Type B pancreatic cell (in vitro differentiated cells): ENCODE measurements at regions not wholly inside any gene's neighbourhood (a gene's known extent, or its start where the extent isn't known, plus 50 kb on each side); places are given as distances from the start of the nearest gene placed in this dataset.

ENCODE experiments used
- DNase-seq: peaks from one replicate; pipeline ENCODE4 v3.0.0; 2021; ENCODE audit warnings: mixed read lengths; ENCODE audit not compliant: unreplicated experiment; ENCODE audit errors: extremely low spot score
- H3K27ac Mint-ChIP-seq: 2 replicates; pipeline ENCODE4 v1.8.0; 2021; ENCODE audit warnings: mild to moderate bottlenecking, mixed read lengths
- H3K27me3 Mint-ChIP-seq: 2 replicates; pipeline ENCODE4 v1.8.0; 2021; ENCODE audit warnings: mixed read lengths
- H3K36me3 Mint-ChIP-seq: 2 replicates; pipeline ENCODE4 v1.8.0; 2021; ENCODE audit warnings: mixed read lengths
- H3K4me1 Mint-ChIP-seq: one replicate; pipeline ENCODE4 v1.8.0; 2021; ENCODE audit warnings: mixed read lengths; ENCODE audit not compliant: unreplicated experiment
- H3K4me3 Mint-ChIP-seq: 2 replicates; pipeline ENCODE4 v1.8.0; 2021; ENCODE audit warnings: mild to moderate bottlenecking, mixed read lengths
- H3K9me3 Mint-ChIP-seq: 2 replicates; pipeline ENCODE4 v1.8.0; 2021; ENCODE audit warnings: mixed read lengths
- CTCF ChIP-seq: fragments of 200-600 bp; sonication (generic); conservative IDR thresholded peaks from 2 replicates; pipeline ENCODE4 v1.5.0; 2021; ENCODE audit warnings: antibody characterized with exemption, mild to moderate bottlenecking

- H3K36me3 Mint-ChIP-seq, result no peaks in the 10 kb centered on the region
- no peak overlapping the region for H3K27ac Mint-ChIP-seq
- H3K9me3 Mint-ChIP-seq, result no peaks in the 10 kb centered on the region
- H3K4me1 Mint-ChIP-seq, result no peaks in the 10 kb centered on the region
- H3K27me3 Mint-ChIP-seq, result no peaks in the 10 kb centered on the region
- TF ChIP-seq CTCF, result no peak
- DNase-seq, result no peak
- no peak overlapping the region for H3K4me3 Mint-ChIP-seq
Observed at GRCh38 chr11:97865424-97866012, 1155.2 kb upstream of the CNTN5 start.

GRCh38 chr11:97871816-97872215, 1148.9 kb upstream of the CNTN5 start:
- no peak overlapping the region for H3K4me3 Mint-ChIP-seq
- TF ChIP-seq CTCF, result no peak
- no peaks in the 10 kb centered on the region for H3K27me3 Mint-ChIP-seq
- H3K4me1 Mint-ChIP-seq, result no peaks in the 10 kb centered on the region
- H3K9me3 Mint-ChIP-seq, result no peaks in the 10 kb centered on the region
- H3K36me3 Mint-ChIP-seq, result no peaks in the 10 kb centered on the region
- H3K27ac Mint-ChIP-seq, result no peak overlapping the region
- DNase-seq, result no peak

GRCh38 chr11:97880209-97880608, 1140.5 kb upstream of the CNTN5 start:
- H3K27me3 Mint-ChIP-seq, result no peaks in the 10 kb centered on the region
- no peaks in the 10 kb centered on the region for H3K4me1 Mint-ChIP-seq
- no peaks in the 10 kb centered on the region for H3K36me3 Mint-ChIP-seq
- no peak overlapping the region for H3K4me3 Mint-ChIP-seq
- H3K9me3 Mint-ChIP-seq, result no peaks in the 10 kb centered on the region
- TF ChIP-seq CTCF, result no peak
- no peak for DNase-seq
- H3K27ac Mint-ChIP-seq, result no peak overlapping the region

- Mint-ChIP-seq H3K27ac (no peak overlapping the region), H3K4me1 (no peaks in the 10 kb centered on the region), H3K4me3 (no peak overlapping the region), H3K27me3 (no peaks in the 10 kb centered on the region), H3K9me3 (no peaks in the 10 kb centered on the region), H3K36me3 (no peaks in the 10 kb centered on the region)
- TF ChIP-seq CTCF, result no peak
- DNase-seq, result no peak
Observed at GRCh38 chr11:97883086-97883485, 1137.7 kb upstream of the CNTN5 start.

- no peak for TF ChIP-seq CTCF
- no peak for DNase-seq
- no peaks in the 10 kb centered on the region for H3K4me1 Mint-ChIP-seq
- H3K27ac Mint-ChIP-seq, result no peak overlapping the region
- no peak overlapping the region for H3K4me3 Mint-ChIP-seq
- no peaks in the 10 kb centered on the region for H3K9me3 Mint-ChIP-seq
- no peaks in the 10 kb centered on the region for H3K27me3 Mint-ChIP-seq
- H3K36me3 Mint-ChIP-seq, result no peaks in the 10 kb centered on the region
Observed at GRCh38 chr11:97888641-97889040, 1132.1 kb upstream of the CNTN5 start.

- Mint-ChIP-seq H3K9me3 (no peaks in the 10 kb centered on the region), H3K4me1 (no peaks in the 10 kb centered on the region), H3K36me3 (no peaks in the 10 kb centered on the region), H3K27ac (no peak overlapping the region), H3K4me3 (no peak overlapping the region), H3K27me3 (no peaks in the 10 kb centered on the region)
- DNase-seq, result no peak
- TF ChIP-seq CTCF, result no peak
Observed at GRCh38 chr11:97890466-97890865, 1130.3 kb upstream of the CNTN5 start.
